ENCODE measurements at regions not wholly inside any gene's neighbourhood (a gene's known extent, or its start where the extent isn't known, plus 50 kb on each side); places are given as distances from the start of the nearest gene placed in this dataset.

DNA sequence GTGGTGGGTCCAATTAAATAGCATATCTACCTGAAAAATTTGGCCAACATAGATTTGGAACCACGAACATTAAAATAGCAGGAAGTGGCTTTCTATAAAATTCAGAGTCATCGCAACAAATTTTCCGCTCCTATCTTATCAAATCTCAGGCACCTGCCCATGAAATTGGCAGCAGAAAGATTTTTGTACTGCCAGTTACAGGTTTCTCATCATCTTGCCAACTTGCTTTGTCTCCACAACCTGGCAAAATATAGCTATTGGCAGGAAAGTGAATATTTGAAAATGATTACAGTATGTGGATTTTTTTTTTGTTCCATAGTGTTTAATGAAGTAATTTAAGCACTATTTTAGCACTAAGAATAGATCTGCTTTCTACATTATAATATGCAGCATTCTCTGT is 161.6 kb upstream of the LRRC3B start:
- no peaks in the 10 kb centered on the region for H3K27me3 ChIP-seq (ENCODE audit: low read depth)
- no peaks in the 10 kb centered on the region for H3K4me1 ChIP-seq
- no peaks in the 10 kb centered on the region for H3K36me3 ChIP-seq
- intact Hi-C loops (cut with micrococcal nuclease), result no loop called here
- DNase-seq, result no peak
- no peak for TF ChIP-seq CTCF (IDR thresholded peaks at IDR 0.05; ENCODE audit: borderline replicate concordance)
- H3K27ac ChIP-seq (replicated peaks), result no peak overlapping the region
- H3K4me3 ChIP-seq, result no peak overlapping the region
- H3K9me3 ChIP-seq (replicated peaks), result peaks cover 22% of the 10 kb centered on the region

- no peak for TF ChIP-seq CTCF (IDR thresholded peaks at IDR 0.05; ENCODE audit: borderline replicate concordance)
- intact Hi-C loops (cut with micrococcal nuclease), result no loop called here
- no peaks in the 10 kb centered on the region for H3K27me3 ChIP-seq (ENCODE audit: low read depth)
- DNase-seq, result no peak
- peaks cover 26% of the 10 kb centered on the region for H3K9me3 ChIP-seq (replicated peaks)
- H3K36me3 ChIP-seq, result no peaks in the 10 kb centered on the region
- no peak overlapping the region for H3K27ac ChIP-seq (replicated peaks)
- no peaks in the 10 kb centered on the region for H3K4me1 ChIP-seq
- no peak overlapping the region for H3K4me3 ChIP-seq
Measured at GRCh38 chr3:26472345-26472744, 150.2 kb upstream of the LRRC3B start.

- intact Hi-C loops (cut with micrococcal nuclease), result no loop called here
- TF ChIP-seq CTCF (IDR thresholded peaks at IDR 0.05; ENCODE audit: borderline replicate concordance), result no peak
- no peak overlapping the region for H3K27ac ChIP-seq (replicated peaks)
- no peak overlapping the region for H3K4me3 ChIP-seq
- DNase-seq, result no peak
- peaks cover 9% of the 10 kb centered on the region for H3K9me3 ChIP-seq (replicated peaks)
- H3K36me3 ChIP-seq, result no peaks in the 10 kb centered on the region
- H3K4me1 ChIP-seq, result no peaks in the 10 kb centered on the region
- H3K27me3 ChIP-seq (ENCODE audit: low read depth), result no peaks in the 10 kb centered on the region
Measured at GRCh38 chr3:26474706-26475105, 147.9 kb upstream of the LRRC3B start.

GRCh38 chr3:26480377-26480776 is 142.2 kb upstream of the LRRC3B start:
- intact Hi-C loops (cut with micrococcal nuclease), result no loop called here
- H3K27me3 ChIP-seq (ENCODE audit: low read depth), result no peaks in the 10 kb centered on the region
- DNase-seq, result no peak
- H3K4me1 ChIP-seq, result no peaks in the 10 kb centered on the region
- no peak for TF ChIP-seq CTCF (IDR thresholded peaks at IDR 0.05; ENCODE audit: borderline replicate concordance)
- H3K4me3 ChIP-seq, result no peak overlapping the region
- H3K36me3 ChIP-seq, result no peaks in the 10 kb centered on the region
- H3K27ac ChIP-seq (replicated peaks), result no peak overlapping the region
- peaks cover 3% of the 10 kb centered on the region for H3K9me3 ChIP-seq (replicated peaks)

- H3K4me1 ChIP-seq, result no peaks in the 10 kb centered on the region
- H3K4me3 ChIP-seq, result no peak overlapping the region
- H3K36me3 ChIP-seq, result no peaks in the 10 kb centered on the region
- intact Hi-C loops (cut with micrococcal nuclease), result no loop called here
- no peak overlapping the region for H3K27ac ChIP-seq (replicated peaks)
- H3K9me3 ChIP-seq (replicated peaks), result no peaks in the 10 kb centered on the region
- DNase-seq, result no peak
- TF ChIP-seq CTCF (IDR thresholded peaks at IDR 0.05; ENCODE audit: borderline replicate concordance), result no peak
- H3K27me3 ChIP-seq (ENCODE audit: low read depth), result no peaks in the 10 kb centered on the region
Measured at GRCh38 chr3:26484140-26484539, 138.4 kb upstream of the LRRC3B start.

DNA sequence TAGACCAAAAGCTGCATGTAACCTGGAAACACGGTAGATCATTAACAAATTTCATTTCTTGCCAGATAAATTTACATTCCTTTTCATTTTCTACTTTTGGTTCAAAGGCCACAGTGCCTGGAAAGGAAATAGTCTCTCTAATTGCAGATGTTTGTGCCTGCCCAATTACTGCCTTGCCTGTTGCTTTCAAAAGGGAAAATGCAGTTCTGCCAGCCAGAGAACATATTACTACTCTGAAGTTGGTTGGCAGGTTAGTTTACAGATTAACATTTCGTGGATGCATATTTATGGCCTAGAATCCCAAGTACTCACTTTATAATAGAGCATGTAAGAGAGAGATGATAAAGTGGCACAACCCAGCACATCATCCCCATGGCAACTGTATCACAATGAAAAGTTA is 124.3 kb upstream of the LRRC3B start:
- no peak for TF ChIP-seq CTCF (IDR thresholded peaks at IDR 0.05; ENCODE audit: borderline replicate concordance)

More for the DNA sequence above, 124.3 kb upstream of the LRRC3B start:
- intact Hi-C loops (cut with micrococcal nuclease), result no loop called here
- DNase-seq, result no peak
- peaks cover 11% of the 10 kb centered on the region for H3K9me3 ChIP-seq (replicated peaks)
- H3K27ac ChIP-seq (replicated peaks), result no peak overlapping the region
- no peaks in the 10 kb centered on the region for H3K27me3 ChIP-seq (ENCODE audit: low read depth)
- H3K36me3 ChIP-seq, result no peaks in the 10 kb centered on the region
- no peak overlapping the region for H3K4me3 ChIP-seq
- no peaks in the 10 kb centered on the region for H3K4me1 ChIP-seq
